HL-60/S4 (cell line): ENCODE measurements at regions not wholly inside any gene's neighbourhood (a gene's known extent, or its start where the extent isn't known, plus 50 kb on each side); places are given as distances from the start of the nearest gene placed in this dataset.

Experiments used
- in situ Hi-C: fragments of 300-500 bp; cut with MboI; formaldehyde crosslinking; loops from 2 replicates; pipeline ENCODE4 v1.14.3; 2022; ENCODE audit warnings: low sequenced_read_pairs

- in situ Hi-C loops, result no loop called here
Observed at GRCh38 chr15:69983696-69984265, 113.9 kb downstream of the TLE3 start.

DNA sequence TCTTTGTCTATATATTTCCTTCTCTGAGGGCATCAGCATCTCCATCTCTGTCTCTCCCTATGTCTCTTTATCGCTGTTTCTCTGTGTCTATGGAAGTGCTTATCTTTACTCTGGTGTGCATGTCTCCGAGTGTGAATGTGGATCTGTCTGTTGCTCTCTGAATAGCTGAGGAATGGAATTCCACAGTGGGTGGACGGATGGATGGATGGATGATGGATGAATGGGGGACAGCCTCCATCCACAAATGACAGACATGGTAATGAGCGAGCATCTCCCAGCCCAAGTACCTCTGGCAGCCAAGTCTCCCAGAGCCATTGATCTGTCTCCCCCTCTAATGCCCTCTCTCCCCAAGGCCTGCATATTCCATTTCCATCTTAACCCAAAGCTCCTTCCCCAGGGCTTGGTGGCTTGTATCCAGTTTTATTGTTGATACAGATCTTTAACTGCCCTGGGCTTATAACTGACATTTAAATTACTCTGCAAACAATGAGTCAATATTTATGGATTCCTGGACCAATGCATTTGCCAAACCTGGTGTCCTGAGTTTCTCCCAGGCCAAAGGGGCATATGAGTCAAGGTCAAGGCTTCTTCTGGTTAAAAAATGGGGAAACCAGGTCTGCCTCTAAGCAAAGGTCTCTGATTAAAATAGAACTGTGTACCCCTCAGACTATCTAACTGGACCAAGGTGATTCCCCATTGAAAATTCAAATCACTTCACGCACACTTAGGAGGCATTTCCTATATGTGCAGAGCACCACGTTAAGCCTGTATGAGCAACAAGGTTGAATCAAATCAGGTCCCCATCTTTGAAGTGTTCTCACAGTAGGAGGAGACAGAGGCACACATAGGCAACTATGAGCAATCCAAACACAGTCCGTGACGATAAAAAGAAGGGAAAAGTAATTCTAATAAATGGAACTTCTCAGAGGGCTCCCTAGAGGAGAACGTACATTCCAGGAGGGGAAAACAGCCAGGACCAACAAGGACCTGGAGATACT, 109.9 kb downstream of the TLE3 start:
- in situ Hi-C loops, result no loop called here

GRCh38 chr15:69988541-69989225, 109.0 kb downstream of the TLE3 start:
- in situ Hi-C loops, result no loop called here

GRCh38 chr15:69990566-69991421, 106.9 kb downstream of the TLE3 start:
- in situ Hi-C loops, result no loop called here

DNA sequence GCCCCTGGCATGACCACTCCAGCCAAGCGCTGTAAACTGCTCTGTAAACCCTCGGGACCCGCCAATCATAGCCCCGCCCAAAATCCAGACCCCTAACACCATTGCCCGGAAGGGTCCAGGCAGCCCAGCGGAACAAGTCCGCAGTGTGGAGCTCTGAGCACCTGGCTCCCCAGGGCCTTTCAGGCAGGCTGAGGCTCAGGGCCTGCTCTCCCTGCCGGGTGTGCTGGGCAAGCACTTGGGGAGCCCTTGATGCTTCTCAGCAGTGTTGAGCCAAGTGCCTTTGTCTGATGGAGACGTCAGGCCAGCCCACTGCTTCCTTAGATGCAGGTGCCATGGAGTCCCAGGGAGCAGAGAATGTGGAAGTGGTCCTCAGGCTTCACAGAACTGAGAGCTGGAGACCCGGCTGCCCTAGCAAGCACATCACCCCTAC, 106.2 kb downstream of the TLE3 start:
- in situ Hi-C loops, result no loop called here

DNA sequence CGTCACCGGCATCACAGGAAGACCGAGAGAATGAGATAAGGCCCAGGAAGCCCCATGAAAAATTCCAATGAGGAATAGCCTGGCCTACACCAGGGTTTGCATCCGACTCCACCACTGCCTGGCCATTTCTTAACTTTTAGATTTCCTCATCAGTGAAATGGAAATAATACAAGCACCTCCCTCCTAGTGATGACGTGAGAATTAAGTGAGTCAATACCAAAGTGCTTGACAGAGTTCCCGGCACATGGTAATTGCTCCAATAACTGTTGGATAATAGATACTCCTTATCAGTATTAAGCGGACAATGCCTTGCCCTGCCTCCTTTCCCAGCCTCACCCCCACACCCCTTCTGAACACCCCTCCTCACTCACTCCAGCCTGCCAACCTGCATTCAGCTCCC, 105.4 kb downstream of the TLE3 start:
- in situ Hi-C loops, result no loop called here

GRCh38 chr15:69994429-69995205, 103.1 kb downstream of the TLE3 start:
- in situ Hi-C loops, result no loop called here

GRCh38 chr15:69996321-69997160, 101.2 kb downstream of the TLE3 start:
- in situ Hi-C loops, result no loop called here

DNA sequence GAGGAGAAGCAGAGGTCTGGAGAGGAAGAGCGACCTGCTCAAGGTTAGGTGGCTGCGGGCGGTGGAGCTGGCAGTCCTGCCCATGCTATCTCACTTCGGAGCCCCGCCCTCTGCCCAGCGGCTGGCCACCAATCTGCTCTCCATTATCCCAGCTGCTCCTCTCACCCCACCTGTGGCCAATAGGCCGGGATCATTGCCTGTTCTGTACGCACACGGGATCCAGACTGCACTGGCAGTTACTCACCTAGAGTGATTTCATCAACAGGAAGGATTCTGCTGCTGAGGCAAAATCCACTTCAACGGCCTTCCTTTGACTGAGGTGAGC, 100.6 kb downstream of the TLE3 start:
- in situ Hi-C loops, result no loop called here
